ENCODE measurements at regions not wholly inside any gene's neighbourhood (a gene's known extent, or its start where the extent isn't known, plus 50 kb on each side); places are given as distances from the start of the nearest gene placed in this dataset.

GRCh38 chr9:38153152-38153909, 84.3 kb upstream of the SHB start:
- H3K36me3 ChIP-seq: no peaks in the 10 kb centered on the region
- intact Hi-C loops (cut with DNase I; ENCODE audit: low total_unique reads): no loop called here
- H3K4me3 ChIP-seq: no peak overlapping the region
- H3K27me3 ChIP-seq: peaks cover 0 to 10% of the 10 kb centered on the region in 2 donors
- TF ChIP-seq CTCF (IDR thresholded peaks at IDR 0.05): no peak
- H3K9me3 ChIP-seq: no peaks in the 10 kb centered on the region
- H3K4me1 ChIP-seq: no peaks in the 10 kb centered on the region
- DNase-seq: no peak
- no peak overlapping the region for H3K27ac ChIP-seq

GRCh38 chr9:38149647-38150046, 80.6 kb upstream of the SHB start:
- TF ChIP-seq CTCF (IDR thresholded peaks at IDR 0.05): no peak
- H3K27ac ChIP-seq: no peak overlapping the region
- H3K36me3 ChIP-seq: no peaks in the 10 kb centered on the region
- intact Hi-C loops (cut with DNase I; ENCODE audit: low total_unique reads): loop anchor here (10.0 kb wide), 1 partner anchor 145 kb away; no protein-coding TSS in a partner anchor
- H3K9me3 ChIP-seq: no peaks in the 10 kb centered on the region
- no peak overlapping the region for H3K4me3 ChIP-seq
- H3K27me3 ChIP-seq: peaks cover 0 to 8% of the 10 kb centered on the region in 2 donors
- no peaks in the 10 kb centered on the region for H3K4me1 ChIP-seq
- DNase-seq: no peak

DNA sequence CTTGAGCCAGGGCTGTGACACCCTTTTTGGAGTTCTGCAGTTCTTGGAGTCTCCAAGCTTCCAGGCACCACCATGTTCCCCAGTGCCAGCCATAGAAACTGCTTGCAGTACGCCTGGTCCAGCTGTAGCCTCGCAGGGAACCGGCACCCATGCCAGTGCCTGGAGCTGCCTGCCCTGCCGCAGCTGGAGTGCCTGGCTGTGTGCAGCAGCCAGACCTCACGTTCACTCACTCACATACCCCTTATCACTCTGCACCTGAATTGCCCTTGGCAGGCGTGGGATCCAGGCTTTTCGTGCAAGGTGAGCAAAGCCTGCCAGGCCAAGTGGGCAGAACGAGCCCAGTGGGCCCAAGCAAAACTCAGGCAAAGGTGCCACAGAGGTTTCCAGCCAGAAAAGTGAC, 77.8 kb upstream of the SHB start:
- Histone ChIP-seq H3K4me3 (no peak overlapping the region), H3K4me1 (peaks cover 0 to 8% (median 5%) of the 10 kb centered on the region in 4 donors), H3K27me3 (peaks cover 0 to 5% of the 10 kb centered on the region in 2 donors), H3K36me3 (no peaks in the 10 kb centered on the region), H3K27ac (no peak overlapping the region), H3K9me3 (no peaks in the 10 kb centered on the region)
- intact Hi-C loops (cut with DNase I; ENCODE audit: low total_unique reads): loop anchor here (10.0 kb wide), 1 partner anchor 142 kb away; no protein-coding TSS in a partner anchor
- no peak for TF ChIP-seq CTCF (IDR thresholded peaks at IDR 0.05)
- no peak for DNase-seq

- Histone ChIP-seq H3K27me3 (peaks cover 0 to 6% of the 10 kb centered on the region in 2 donors), H3K9me3 (no peaks in the 10 kb centered on the region), H3K27ac (no peak overlapping the region), H3K4me1 (peaks cover 0 to 16% (median 11%) of the 10 kb centered on the region in 4 donors), H3K36me3 (no peaks in the 10 kb centered on the region), H3K4me3 (no peak overlapping the region)
- intact Hi-C loops (cut with DNase I; ENCODE audit: low total_unique reads): loop anchor here (10.0 kb wide), 1 partner anchor 141 kb away; no protein-coding TSS in a partner anchor
- no peak for TF ChIP-seq CTCF (IDR thresholded peaks at IDR 0.05)
- DNase-seq: no peak
Measured at GRCh38 chr9:38145526-38146053, 76.6 kb upstream of the SHB start.

DNA sequence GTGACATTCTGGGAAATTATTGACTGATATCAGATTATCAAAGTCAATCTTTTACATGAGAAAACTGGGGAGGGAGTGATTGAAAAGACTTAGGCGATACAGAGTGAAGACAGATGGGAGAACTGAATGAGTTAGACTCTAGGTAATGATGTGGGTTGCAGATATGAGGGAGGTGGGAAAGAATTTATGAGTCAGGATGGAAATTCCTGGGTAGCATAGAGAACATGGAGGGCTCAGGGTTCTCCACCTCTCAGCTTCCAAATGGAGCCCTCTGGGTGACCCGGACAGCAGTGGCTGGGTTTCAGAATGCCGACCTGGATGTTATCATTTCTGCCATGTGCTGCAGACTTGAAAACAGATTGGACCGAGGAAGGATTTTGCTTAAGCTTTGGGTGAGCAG, 75.4 kb upstream of the SHB start:
- no peaks in the 10 kb centered on the region for H3K36me3 ChIP-seq
- H3K4me1 ChIP-seq: peaks cover 0 to 16% (median 11%) of the 10 kb centered on the region in 4 donors
- H3K9me3 ChIP-seq: no peaks in the 10 kb centered on the region
- no peak for DNase-seq
- peaks cover 0 to 3% of the 10 kb centered on the region in 2 donors for H3K27me3 ChIP-seq
- no peak overlapping the region for H3K4me3 ChIP-seq
- intact Hi-C loops (cut with DNase I; ENCODE audit: low total_unique reads): loop anchor here (10.0 kb wide), 1 partner anchor 140 kb away; no protein-coding TSS in a partner anchor
- no peak overlapping the region for H3K27ac ChIP-seq
- no peak for TF ChIP-seq CTCF (IDR thresholded peaks at IDR 0.05)

Data from tibial artery (tissue), 4 donors.